SK-N-SH (cell line): ENCODE measurements at regions not wholly inside any gene's neighbourhood (a gene's known extent, or its start where the extent isn't known, plus 50 kb on each side); places are given as distances from the start of the nearest gene placed in this dataset.

Experiments used
- CTCF ChIA-PET: fragments of 300-600, 350-600 bp; formaldehyde crosslinking; extraction: SDS; loops from one replicate; lab custom pipeline; 2021; lab: Yijun Ruan, JAX
- POLR2A ChIA-PET: fragments of 350-600 bp; sonication (Branson Sonifier 250); formaldehyde crosslinking; extraction: SDS; loops from one replicate; lab custom pipeline; 2020; ENCODE audit warnings: antibody characterized with exemption, inconsistent platforms; lab: Yijun Ruan, JAX
- DNase-seq: peaks from one replicate; pipeline ENCODE4 v3.0.0; 2012
- H2AFZ ChIP-seq: fragments of 200-600 bp; sonication (generic); 2 replicates; pipeline ENCODE4 v1.8.1; 2016; ENCODE audit warnings: antibody characterized with exemption, mild to moderate bottlenecking, low read depth
- H3F3A ChIP-seq: fragments of 200-600 bp; sonication (generic); replicated peaks from 2 replicates; pipeline ENCODE3; 2016; ENCODE audit warnings: antibody characterized with exemption, mild to moderate bottlenecking; ENCODE audit not compliant: insufficient read depth
- H3K27ac ChIP-seq, 2 experiments: fragments of 200-500 bp in 1 of 2; fragments of 200-600 bp in 1 of 2; sonication (Bioruptor generic) in 1 of 2; sonication (generic), shearing (Covaris generic) in 1 of 2; 2 replicates each; pipeline versions ENCODE4 v1.5.1 to v1.6.1; 2014 to 2016; ENCODE audit warnings: low read depth in 2 of 2, inconsistent platforms in 1 of 2, low read length in 1 of 2, mild to moderate bottlenecking in 1 of 2, mixed read lengths in 1 of 2
- H3K27me3 ChIP-seq: fragments of 200-600 bp; sonication (generic), shearing (Covaris generic); 2 replicates; pipeline ENCODE4 v1.6.1; 2016; ENCODE audit warnings: mixed run types; ENCODE audit not compliant: insufficient read depth
- H3K36me3 ChIP-seq, 2 experiments: fragments of 200-500 bp in 1 of 2; fragments of 200-600 bp in 1 of 2; sonication (Bioruptor generic) in 1 of 2; sonication (generic) in 1 of 2; replicated peaks in 1 of 2; 2 replicates each; pipeline versions ENCODE3 to v1.5.1; 2014 to 2016; ENCODE audit warnings: low read length in 1 of 2, mild to moderate bottlenecking in 1 of 2; ENCODE audit not compliant: insufficient read depth in 2 of 2, control insufficient read depth in 1 of 2
- H3K4me1 ChIP-seq, 2 experiments: fragments of 200-500 bp in 1 of 2; fragments of 200-600 bp in 1 of 2; sonication (Bioruptor generic) in 1 of 2; sonication (generic), shearing (Covaris generic) in 1 of 2; 2 replicates each; pipeline versions ENCODE4 v1.5.1 to v1.6.1; 2014 to 2016; ENCODE audit warnings: low read depth in 1 of 2, low read length in 1 of 2, mixed run types in 1 of 2; ENCODE audit not compliant: insufficient read depth in 2 of 2, control insufficient read depth in 1 of 2
- H3K4me2 ChIP-seq: fragments of 200-600 bp; sonication (generic), shearing (Covaris generic); 2 replicates; pipeline ENCODE4 v1.6.1; 2017; ENCODE audit warnings: mixed run types
- H3K4me3 ChIP-seq, 2 experiments: fragments of 200-500 bp in 1 of 2; fragments of 200-600 bp in 1 of 2; sonication (Bioruptor generic) in 1 of 2; sonication (generic), shearing (Covaris generic) in 1 of 2; 2 replicates each; pipeline versions ENCODE4 v1.5.1 to v1.8.1; 2014 to 2016; ENCODE audit warnings: low read depth in 2 of 2, inconsistent platforms in 1 of 2, low read length in 1 of 2, mild to moderate bottlenecking in 1 of 2, mixed read lengths in 1 of 2, moderate library complexity in 1 of 2
- H3K79me2 ChIP-seq: fragments of 200-600 bp; sonication (generic); 2 replicates; pipeline ENCODE4 v1.8.1; 2017; ENCODE audit warnings: mild to moderate bottlenecking; ENCODE audit not compliant: insufficient read depth
- H3K9ac ChIP-seq: fragments of 200-600 bp; sonication (generic); 2 replicates; pipeline ENCODE4 v1.6.1; 2017; ENCODE audit warnings: mixed run types
- H3K9me2 ChIP-seq: fragments of 200-600 bp; sonication (generic); 2 replicates; pipeline ENCODE4 v1.6.1; 2017; ENCODE audit warnings: mixed run types
- H3K9me3 ChIP-seq: fragments of 200-600 bp; sonication (generic); 2 replicates; pipeline ENCODE4 v1.6.1; 2017; ENCODE audit warnings: mixed run types, mild to moderate bottlenecking, moderate library complexity
- H4K20me1 ChIP-seq: fragments of 200-600 bp; sonication (generic); 2 replicates; pipeline ENCODE4 v1.6.1; 2017; ENCODE audit warnings: mild to moderate bottlenecking, mixed run types; ENCODE audit not compliant: insufficient read depth
- CHD2 ChIP-seq: fragments of 150-350 bp; IDR thresholded peaks from 2 replicates; pipeline ENCODE4 v1.6.1; 2018; ENCODE audit warnings: low read length; ENCODE audit not compliant: partially characterized antibody
- ELF1 ChIP-seq: IDR thresholded peaks from 2 replicates; pipeline ENCODE4 v1.4.0; 2012
- EZH2phosphoT487 ChIP-seq: fragments of 200-600 bp; sonication (generic); IDR thresholded peaks from 2 replicates; pipeline ENCODE4 v1.6.1; 2017; ENCODE audit warnings: low read depth, mixed run types, mild to moderate bottlenecking, antibody characterized with exemption, moderate library complexity, borderline replicate concordance
- FOXJ3 ChIP-seq: sonication (generic); formaldehyde crosslinking; IDR thresholded peaks from 2 replicates; pipeline ENCODE4 v1.5.1; 2020; ENCODE audit warnings: mild to moderate bottlenecking, missing genetic modification reagents
- FOXM1 ChIP-seq: IDR thresholded peaks from 2 replicates; pipeline ENCODE4 v1.4.0; 2012; ENCODE audit warnings: low read depth, mild to moderate bottlenecking
- GATA2 ChIP-seq: sonication (generic); formaldehyde crosslinking; IDR thresholded peaks from 2 replicates; pipeline ENCODE4 v1.5.0; 2020; ENCODE audit warnings: mild to moderate bottlenecking, missing genetic modification reagents
- MAX ChIP-seq: IDR thresholded peaks from 2 replicates; pipeline ENCODE4 v1.4.0; 2012; ENCODE audit warnings: low read depth
- MEF2A ChIP-seq: IDR thresholded peaks from 2 replicates; pipeline ENCODE4 v1.4.0; 2012; ENCODE audit warnings: low read depth, borderline replicate concordance
- MXI1 ChIP-seq: IDR thresholded peaks from 2 replicates; pipeline ENCODE4 v1.6.1; 2012; ENCODE audit warnings: mild to moderate bottlenecking, low read depth, low read length, improper control_type of control experiment
- NFIC ChIP-seq: IDR thresholded peaks from 2 replicates; pipeline ENCODE4 v1.4.0; 2012; ENCODE audit warnings: borderline replicate concordance
- NRF1 ChIP-seq: IDR thresholded peaks from 2 replicates; pipeline ENCODE4 v1.6.1; 2012; ENCODE audit warnings: low read depth, mild to moderate bottlenecking, low read length
- POLR2AphosphoS5 ChIP-seq: IDR thresholded peaks from 2 replicates; pipeline ENCODE4 v1.6.1; 2012; ENCODE audit warnings: low read depth, low read length
- RAD21 ChIP-seq: IDR thresholded peaks from 2 replicates; pipeline ENCODE4 v1.6.1; 2012; ENCODE audit warnings: mild to moderate bottlenecking, low read length
- RCOR1 ChIP-seq: fragments of 150-350 bp; IDR thresholded peaks from 2 replicates; pipeline ENCODE4 v1.6.1; 2017; ENCODE audit warnings: antibody characterized with exemption, low read length
- RFX5 ChIP-seq: IDR thresholded peaks from 2 replicates; pipeline ENCODE4 v1.6.1; 2012; ENCODE audit warnings: mild to moderate bottlenecking, improper control_type of control experiment, low read length
- RXRA ChIP-seq: IDR thresholded peaks from 2 replicates; pipeline ENCODE4 v1.4.0; 2012; ENCODE audit warnings: low read depth, mild to moderate bottlenecking, borderline replicate concordance
- TCF12 ChIP-seq: IDR thresholded peaks from 2 replicates; pipeline ENCODE4 v1.4.0; 2012
- TEAD4 ChIP-seq: IDR thresholded peaks from 2 replicates; pipeline ENCODE4 v1.4.0; 2012; ENCODE audit warnings: mild to moderate bottlenecking, borderline replicate concordance; ENCODE audit not compliant: insufficient read depth
- WGBS: methylation state at CpG from one replicate; pipeline ENCODE4 v1.1.6; 2017; ENCODE audit warnings: low lambda C conversion rate; 5-methylcytosine and 5-hydroxymethylcytosine counted together
- TF ChIP-seq, protein P1 (sequence below): IDR thresholded peaks from 2 replicates; pipeline ENCODE4 v1.4.0; 2012; ENCODE audit warnings: low read depth, borderline replicate concordance
- TF ChIP-seq, protein P2 (sequence below): IDR thresholded peaks from 2 replicates; pipeline ENCODE4; 2012

DNA sequence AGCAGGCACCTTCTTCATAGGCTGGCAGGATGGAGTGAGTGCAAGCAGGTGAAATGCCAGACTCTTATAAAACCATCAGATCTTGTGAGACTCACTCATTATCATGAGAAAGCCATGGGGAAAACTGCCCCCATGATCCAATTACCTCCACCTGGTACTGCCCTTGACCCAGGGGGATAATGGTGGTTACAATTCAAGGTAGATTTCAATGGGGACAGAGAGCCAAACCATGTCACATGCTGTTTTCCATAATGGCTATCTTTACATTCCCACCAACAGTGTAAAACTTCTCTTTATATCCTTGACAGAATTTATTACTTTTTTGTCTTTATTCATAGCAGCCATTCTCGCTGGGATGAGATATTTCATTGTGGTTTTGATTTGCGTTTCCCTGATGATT lies 663.0 kb upstream of the AGA start:
- H4K20me1 ChIP-seq = no peaks in the 10 kb centered on the region
- DNase-seq = no peak
- no peak overlapping the region for H3K4me2 ChIP-seq
- H2AFZ ChIP-seq = no peak overlapping the region
- H3K79me2 ChIP-seq = no peaks in the 10 kb centered on the region
- WGBS = 3% methylated on average over 2 of the region's 2 CpGs
- H3K9ac ChIP-seq = no peak overlapping the region
- H3K27me3 ChIP-seq = no peaks in the 10 kb centered on the region
- H3K9me3 ChIP-seq = no peaks in the 10 kb centered on the region
- H3K4me1 ChIP-seq = no peaks in the 10 kb centered on the region
- H3K4me3 ChIP-seq = no peak overlapping the region
- CTCF ChIA-PET = no interaction called here
- H3K36me3 ChIP-seq = no peaks in the 10 kb centered on the region
- no peak for TF ChIP-seq MXI1
- no peak for TF ChIP-seq FOXM1
- TF ChIP-seq RCOR1 = no peak
- TF ChIP-seq TCF12 = no peak
- no peak for TF ChIP-seq RXRA
- no peak for TF ChIP-seq RFX5
- no peak for TF ChIP-seq TEAD4
- no peak for TF ChIP-seq GATA2 (CRISPR knock-in tag)
- TF ChIP-seq ELF1 = no peak
- TF ChIP-seq, protein P1, sequence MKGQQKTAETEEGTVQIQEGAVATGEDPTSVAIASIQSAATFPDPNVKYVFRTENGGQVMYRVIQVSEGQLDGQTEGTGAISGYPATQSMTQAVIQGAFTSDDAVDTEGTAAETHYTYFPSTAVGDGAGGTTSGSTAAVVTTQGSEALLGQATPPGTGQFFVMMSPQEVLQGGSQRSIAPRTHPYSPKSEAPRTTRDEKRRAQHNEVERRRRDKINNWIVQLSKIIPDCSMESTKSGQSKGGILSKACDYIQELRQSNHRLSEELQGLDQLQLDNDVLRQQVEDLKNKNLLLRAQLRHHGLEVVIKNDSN = no peak
- TF ChIP-seq RAD21 = no peak
- POLR2A ChIA-PET = no interaction called here
- H3K9me2 ChIP-seq = no peaks in the 10 kb centered on the region
- H3K27ac ChIP-seq = no peak overlapping the region
- no peaks in the 10 kb centered on the region for H3F3A ChIP-seq

DNA sequence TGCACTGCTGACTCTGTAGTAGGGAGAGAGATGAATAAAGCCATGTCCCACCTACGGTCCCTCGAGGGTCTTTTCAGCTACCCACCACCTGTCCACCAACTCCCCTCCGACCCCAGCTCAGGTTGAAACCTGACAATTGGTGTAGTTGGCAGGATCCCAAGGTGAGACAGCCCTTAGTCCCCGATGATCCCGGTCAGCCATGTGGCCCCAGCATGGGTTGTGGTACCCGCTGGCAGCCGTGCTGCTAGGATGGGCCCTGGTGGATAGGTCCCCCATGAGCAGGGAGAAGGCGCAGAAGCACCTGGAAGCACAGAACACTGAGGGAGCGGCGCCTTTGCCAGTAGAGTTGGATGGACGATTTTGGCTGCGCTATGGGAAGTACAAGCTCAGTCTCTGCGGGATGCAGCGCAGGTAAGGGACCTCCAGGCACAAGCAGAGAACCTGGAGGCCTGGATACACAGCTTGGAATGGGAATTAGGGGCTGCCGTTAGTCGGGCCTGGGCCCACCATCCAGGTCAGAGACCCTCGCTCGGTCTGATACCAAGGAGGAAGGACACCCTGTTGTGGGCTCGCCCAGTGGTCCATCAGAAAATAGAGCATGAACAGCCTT lies 694.6 kb upstream of the AGA start:
- POLR2A ChIA-PET = no interaction called here

More for the DNA sequence above, 694.6 kb upstream of the AGA start:
- H3K79me2 ChIP-seq = no peaks in the 10 kb centered on the region
- H2AFZ ChIP-seq = no peak overlapping the region
- no peak overlapping the region for H3K9ac ChIP-seq
- no peak overlapping the region for H3K27ac ChIP-seq
- H3F3A ChIP-seq = no peaks in the 10 kb centered on the region
- no peaks in the 10 kb centered on the region for H3K9me2 ChIP-seq
- TF ChIP-seq TCF12 = no peak
- TF ChIP-seq NFIC = no peak
- TF ChIP-seq CHD2 = no peak
- no peak for TF ChIP-seq POLR2AphosphoS5
- TF ChIP-seq, protein P2, sequence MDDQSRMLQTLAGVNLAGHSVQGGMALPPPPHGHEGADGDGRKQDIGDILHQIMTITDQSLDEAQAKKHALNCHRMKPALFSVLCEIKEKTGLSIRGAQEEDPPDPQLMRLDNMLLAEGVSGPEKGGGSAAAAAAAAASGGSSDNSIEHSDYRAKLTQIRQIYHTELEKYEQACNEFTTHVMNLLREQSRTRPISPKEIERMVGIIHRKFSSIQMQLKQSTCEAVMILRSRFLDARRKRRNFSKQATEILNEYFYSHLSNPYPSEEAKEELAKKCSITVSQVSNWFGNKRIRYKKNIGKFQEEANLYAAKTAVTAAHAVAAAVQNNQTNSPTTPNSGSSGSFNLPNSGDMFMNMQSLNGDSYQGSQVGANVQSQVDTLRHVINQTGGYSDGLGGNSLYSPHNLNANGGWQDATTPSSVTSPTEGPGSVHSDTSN = no peak
- TF ChIP-seq MEF2A = no peak
- TF ChIP-seq MAX = no peak
- TF ChIP-seq EZH2phosphoT487 = no peak
- no peak for TF ChIP-seq ELF1
- TF ChIP-seq NRF1 = no peak
- no peak for TF ChIP-seq FOXM1
- no peak for TF ChIP-seq FOXJ3
- WGBS = 10% methylated on average over 12 of the region's 19 CpGs
- H3K4me1 ChIP-seq = no peaks in the 10 kb centered on the region
- DNase-seq = no peak
- H3K9me3 ChIP-seq = no peaks in the 10 kb centered on the region
- H3K4me2 ChIP-seq = no peak overlapping the region
- CTCF ChIA-PET = no interaction called here
- H3K27me3 ChIP-seq = no peaks in the 10 kb centered on the region
- no peaks in the 10 kb centered on the region for H4K20me1 ChIP-seq
- no peak overlapping the region for H3K4me3 ChIP-seq
- no peaks in the 10 kb centered on the region for H3K36me3 ChIP-seq
